HG02642 (cell line): ENCODE measurements at regions not wholly inside any gene's neighbourhood (a gene's known extent, or its start where the extent isn't known, plus 50 kb on each side); places are given as distances from the start of the nearest gene placed in this dataset.

Experiments used
- ATAC-seq: cut with Tn5 transposase; IDR thresholded peaks from one replicate; pipeline ENCODE4 v1.9.1; 2021; ENCODE audit warnings: mild to moderate bottlenecking; ENCODE audit not compliant: unreplicated experiment, poor library complexity

DNA sequence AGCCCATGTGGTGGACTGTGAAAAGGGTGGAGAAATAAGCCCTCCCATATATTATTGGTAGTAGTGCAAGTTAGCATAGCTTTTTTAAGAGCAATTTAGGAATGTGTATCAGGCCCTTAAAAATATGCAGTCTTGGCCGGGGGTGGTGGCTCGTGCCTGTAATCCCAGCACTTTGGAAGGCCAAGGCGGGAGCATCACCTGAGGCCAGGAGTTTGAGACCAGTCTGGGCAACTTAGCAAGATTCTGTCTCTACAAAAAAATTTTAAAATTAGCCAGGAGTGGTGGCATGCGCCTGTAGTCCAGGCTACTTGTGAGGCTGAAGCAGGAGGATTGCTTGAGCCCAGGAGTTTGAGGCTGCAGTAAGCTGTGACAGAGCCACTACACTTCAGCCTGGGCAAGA lies 64.2 kb upstream of the BCAT1 start:
- ATAC-seq = no peak

GRCh38 chr12:25009496-25010092 lies 60.7 kb upstream of the BCAT1 start:
- ATAC-seq = no peak

- ATAC-seq = peak; percentile 43
These were observed 56.5 kb upstream of the BCAT1 start for GRCh38 chr12:25005376-25005775.

GRCh38 chr12:25004447-25004846 lies 55.5 kb upstream of the BCAT1 start:
- no peak for ATAC-seq

DNA sequence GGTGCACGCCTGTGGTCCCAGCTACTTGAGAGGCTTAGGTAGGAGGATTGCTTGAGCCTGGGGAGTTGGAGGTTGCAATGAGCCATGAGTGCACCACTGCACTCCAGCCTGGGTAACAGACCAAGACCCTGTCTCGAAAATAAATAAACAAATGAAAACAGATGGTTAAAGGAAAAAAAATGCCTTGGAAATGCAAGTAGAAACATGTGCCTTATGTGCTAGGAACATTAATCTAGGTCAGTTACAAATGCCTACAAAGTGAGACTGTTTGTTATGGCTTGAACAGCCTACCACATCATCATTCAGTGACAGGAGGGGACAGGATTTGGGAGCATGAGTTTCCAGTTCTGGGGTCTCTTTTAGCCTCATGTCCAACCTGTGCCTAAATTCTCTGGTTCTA lies 52.4 kb upstream of the BCAT1 start:
- ATAC-seq = no peak
